HG03039 (cell line): ENCODE measurements at regions not wholly inside any gene's neighbourhood (a gene's known extent, or its start where the extent isn't known, plus 50 kb on each side); places are given as distances from the start of the nearest gene placed in this dataset.

Experiments used
- ATAC-seq: cut with Tn5 transposase; IDR thresholded peaks from one replicate; pipeline ENCODE4 v1.9.1; 2021; ENCODE audit warnings: mild to moderate bottlenecking, moderate library complexity; ENCODE audit not compliant: unreplicated experiment

GRCh38 chr20:24738058-24738775 lies 210.9 kb upstream of the CST7 start:
- ATAC-seq: no peak

GRCh38 chr20:24738981-24739633 lies 210.0 kb upstream of the CST7 start:
- ATAC-seq: no peak

- no peak for ATAC-seq
Measured at GRCh38 chr20:24739746-24740145, 209.3 kb upstream of the CST7 start.

- ATAC-seq: no peak
Measured at GRCh38 chr20:24741493-24742072, 207.5 kb upstream of the CST7 start.

GRCh38 chr20:24742436-24742835 lies 206.6 kb upstream of the CST7 start:
- ATAC-seq: no peak

- ATAC-seq: no peak
Measured at GRCh38 chr20:24742989-24743388, 206.1 kb upstream of the CST7 start.

- ATAC-seq: no peak
Measured at GRCh38 chr20:24743641-24744040, 205.4 kb upstream of the CST7 start.

GRCh38 chr20:24744747-24745146 lies 204.3 kb upstream of the CST7 start:
- ATAC-seq: no peak

- no peak for ATAC-seq
Measured at GRCh38 chr20:24745206-24745605, 203.9 kb upstream of the CST7 start.

- no peak for ATAC-seq
Measured at GRCh38 chr20:24745617-24746350, 203.3 kb upstream of the CST7 start.

GRCh38 chr20:24746351-24746685 lies 202.8 kb upstream of the CST7 start:
- ATAC-seq: no peak

- no peak for ATAC-seq
Measured at GRCh38 chr20:24747010-24747712, 201.9 kb upstream of the CST7 start.

GRCh38 chr20:24747881-24748595 lies 201.0 kb upstream of the CST7 start:
- no peak for ATAC-seq

GRCh38 chr20:24751551-24751950 lies 197.5 kb upstream of the CST7 start:
- no peak for ATAC-seq

GRCh38 chr20:24752612-24753011 lies 196.5 kb upstream of the CST7 start:
- no peak for ATAC-seq

GRCh38 chr20:24753130-24753529 lies 195.9 kb upstream of the CST7 start:
- no peak for ATAC-seq

GRCh38 chr20:24754691-24755090 lies 194.4 kb upstream of the CST7 start:
- no peak for ATAC-seq

GRCh38 chr20:24755411-24755922 lies 193.6 kb upstream of the CST7 start:
- ATAC-seq: no peak

- ATAC-seq: no peak
Measured at GRCh38 chr20:24756292-24757025, 192.6 kb upstream of the CST7 start.
